ENCODE measurements at regions not wholly inside any gene's neighbourhood (a gene's known extent, or its start where the extent isn't known, plus 50 kb on each side); places are given as distances from the start of the nearest gene placed in this dataset.
"Not testable (repeated sequence)": the region's sequence is repeated elsewhere in the genome, so short reads cannot be mapped to it uniquely, and the experiment has no call there.

GRCh38 chr9:97166496-97167138 lies 127.7 kb upstream of the CTSV start:
- CTCF ChIA-PET; H3K27me3 Mint-ChIP-seq; H3K4me3 Mint-ChIP-seq; POLR2A ChIA-PET; H3K4me1 Mint-ChIP-seq (ENCODE audit: low read depth); DNase-seq; H3K9me3 Mint-ChIP-seq; H3K36me3 Mint-ChIP-seq; intact Hi-C loops (cut with micrococcal nuclease): not testable (repeated sequence)
- peak overlapping the region; percentile 30 for H3K27ac Mint-ChIP-seq

GRCh38 chr9:97160255-97160654 lies 121.3 kb upstream of the CTSV start:
- H3K9me3 Mint-ChIP-seq: peaks cover 2% of the 10 kb centered on the region
- CTCF ChIA-PET: no interaction called here
- peaks cover 3% of the 10 kb centered on the region for H3K36me3 Mint-ChIP-seq
- no peak overlapping the region for H3K27ac Mint-ChIP-seq
- intact Hi-C loops (cut with micrococcal nuclease): no loop called here
- H3K4me1 Mint-ChIP-seq (ENCODE audit: low read depth): no peaks in the 10 kb centered on the region
- no peak for DNase-seq
- POLR2A ChIA-PET: no interaction called here
- H3K4me3 Mint-ChIP-seq: no peak overlapping the region
- no peaks in the 10 kb centered on the region for H3K27me3 Mint-ChIP-seq

GRCh38 chr9:97158722-97159121 lies 119.8 kb upstream of the CTSV start:
- H3K27ac Mint-ChIP-seq; DNase-seq; H3K27me3 Mint-ChIP-seq; POLR2A ChIA-PET; CTCF ChIA-PET; H3K36me3 Mint-ChIP-seq; H3K4me3 Mint-ChIP-seq; H3K9me3 Mint-ChIP-seq; intact Hi-C loops (cut with micrococcal nuclease); H3K4me1 Mint-ChIP-seq (ENCODE audit: low read depth): not testable (repeated sequence)

- POLR2A ChIA-PET; H3K4me3 Mint-ChIP-seq; DNase-seq; H3K27ac Mint-ChIP-seq; CTCF ChIA-PET; H3K4me1 Mint-ChIP-seq (ENCODE audit: low read depth); H3K36me3 Mint-ChIP-seq; intact Hi-C loops (cut with micrococcal nuclease); H3K27me3 Mint-ChIP-seq; H3K9me3 Mint-ChIP-seq: not testable (repeated sequence)
Observed at GRCh38 chr9:97155441-97155840, 116.5 kb upstream of the CTSV start.

- peaks cover 4% of the 10 kb centered on the region for H3K36me3 Mint-ChIP-seq
- H3K4me3 Mint-ChIP-seq: no peak overlapping the region
- ChIA-PET CTCF (no interaction called here), POLR2A (no interaction called here)
- H3K9me3 Mint-ChIP-seq: peaks cover 2% of the 10 kb centered on the region
- DNase-seq: no peak
- no peaks in the 10 kb centered on the region for H3K27me3 Mint-ChIP-seq
- no peak overlapping the region for H3K27ac Mint-ChIP-seq
- intact Hi-C loops (cut with micrococcal nuclease): no loop called here
- H3K4me1 Mint-ChIP-seq (ENCODE audit: low read depth): no peaks in the 10 kb centered on the region
Observed at GRCh38 chr9:97153967-97154366, 115.0 kb upstream of the CTSV start.

- H3K9me3 Mint-ChIP-seq; H3K27me3 Mint-ChIP-seq; H3K27ac Mint-ChIP-seq; H3K4me1 Mint-ChIP-seq (ENCODE audit: low read depth); POLR2A ChIA-PET; H3K4me3 Mint-ChIP-seq; DNase-seq; H3K36me3 Mint-ChIP-seq; CTCF ChIA-PET; intact Hi-C loops (cut with micrococcal nuclease): not testable (repeated sequence)
Observed at GRCh38 chr9:97153160-97153559, 114.2 kb upstream of the CTSV start.

- DNase-seq; H3K4me3 Mint-ChIP-seq; intact Hi-C loops (cut with micrococcal nuclease); POLR2A ChIA-PET; H3K27me3 Mint-ChIP-seq; H3K36me3 Mint-ChIP-seq; H3K9me3 Mint-ChIP-seq; H3K4me1 Mint-ChIP-seq (ENCODE audit: low read depth); H3K27ac Mint-ChIP-seq; CTCF ChIA-PET: not testable (repeated sequence)
Observed at GRCh38 chr9:97150471-97150870, 111.5 kb upstream of the CTSV start.

- H3K9me3 Mint-ChIP-seq; H3K27me3 Mint-ChIP-seq; intact Hi-C loops (cut with micrococcal nuclease); H3K36me3 Mint-ChIP-seq; CTCF ChIA-PET; POLR2A ChIA-PET; H3K4me1 Mint-ChIP-seq (ENCODE audit: low read depth); H3K27ac Mint-ChIP-seq; H3K4me3 Mint-ChIP-seq; DNase-seq: not testable (repeated sequence)
Observed at GRCh38 chr9:97148428-97148827, 109.5 kb upstream of the CTSV start.

GRCh38 chr9:97145680-97146079 lies 106.7 kb upstream of the CTSV start:
- H3K4me1 Mint-ChIP-seq (ENCODE audit: low read depth); H3K27me3 Mint-ChIP-seq; H3K27ac Mint-ChIP-seq; intact Hi-C loops (cut with micrococcal nuclease); POLR2A ChIA-PET; DNase-seq; H3K9me3 Mint-ChIP-seq; H3K36me3 Mint-ChIP-seq; H3K4me3 Mint-ChIP-seq: not testable (repeated sequence)
- CTCF ChIA-PET: interaction anchor here (1.2 kb wide), 1 partner anchor 289 kb away, joined by 3 read pairs; no protein-coding TSS in a partner anchor

GRCh38 chr9:97140566-97140965 lies 101.6 kb upstream of the CTSV start:
- intact Hi-C loops (cut with micrococcal nuclease): no loop called here
- no peaks in the 10 kb centered on the region for H3K36me3 Mint-ChIP-seq
- POLR2A ChIA-PET: no interaction called here
- CTCF ChIA-PET: no interaction called here
- DNase-seq: no peak
- no peaks in the 10 kb centered on the region for H3K4me1 Mint-ChIP-seq (ENCODE audit: low read depth)
- no peaks in the 10 kb centered on the region for H3K9me3 Mint-ChIP-seq
- H3K27ac Mint-ChIP-seq: no peak overlapping the region
- H3K4me3 Mint-ChIP-seq: no peak overlapping the region
- no peaks in the 10 kb centered on the region for H3K27me3 Mint-ChIP-seq

GRCh38 chr9:97136421-97136820 lies 97.5 kb upstream of the CTSV start:
- H3K27me3 Mint-ChIP-seq: no peaks in the 10 kb centered on the region
- intact Hi-C loops (cut with micrococcal nuclease): no loop called here
- DNase-seq: no peak
- CTCF ChIA-PET: no interaction called here
- no peaks in the 10 kb centered on the region for H3K36me3 Mint-ChIP-seq
- POLR2A ChIA-PET: no interaction called here
- H3K4me1 Mint-ChIP-seq (ENCODE audit: low read depth): no peaks in the 10 kb centered on the region
- no peak overlapping the region for H3K27ac Mint-ChIP-seq
- no peak overlapping the region for H3K4me3 Mint-ChIP-seq
- H3K9me3 Mint-ChIP-seq: no peaks in the 10 kb centered on the region

GRCh38 chr9:97133966-97134365 lies 95.0 kb upstream of the CTSV start:
- H3K27me3 Mint-ChIP-seq; CTCF ChIA-PET; POLR2A ChIA-PET; H3K27ac Mint-ChIP-seq; H3K4me1 Mint-ChIP-seq (ENCODE audit: low read depth); intact Hi-C loops (cut with micrococcal nuclease); DNase-seq; H3K36me3 Mint-ChIP-seq; H3K4me3 Mint-ChIP-seq; H3K9me3 Mint-ChIP-seq: not testable (repeated sequence)

- Mint-ChIP-seq H3K27me3 (no peaks in the 10 kb centered on the region), H3K4me3 (no peak overlapping the region), H3K4me1 (ENCODE audit: low read depth) (no peaks in the 10 kb centered on the region), H3K27ac (no peak overlapping the region), H3K9me3 (no peaks in the 10 kb centered on the region), H3K36me3 (no peaks in the 10 kb centered on the region)
- ChIA-PET CTCF (no interaction called here), POLR2A (no interaction called here)
- DNase-seq: no peak
- intact Hi-C loops (cut with micrococcal nuclease): no loop called here
Observed at GRCh38 chr9:97132865-97133264, 93.9 kb upstream of the CTSV start.

- CTCF ChIA-PET; H3K9me3 Mint-ChIP-seq; DNase-seq; H3K36me3 Mint-ChIP-seq; POLR2A ChIA-PET; H3K4me3 Mint-ChIP-seq; H3K27me3 Mint-ChIP-seq; H3K27ac Mint-ChIP-seq; H3K4me1 Mint-ChIP-seq (ENCODE audit: low read depth): not testable (repeated sequence)
- intact Hi-C loops (cut with micrococcal nuclease): loop anchor here (2.0 kb wide), 1 partner anchor 14 kb away; no protein-coding TSS in a partner anchor
Observed at GRCh38 chr9:97130864-97131263, 91.9 kb upstream of the CTSV start.
